ENCODE measurements at regions not wholly inside any gene's neighbourhood (a gene's known extent, or its start where the extent isn't known, plus 50 kb on each side); places are given as distances from the start of the nearest gene placed in this dataset.
A peak's percentile ranks its signal among the peaks of the same experiment; 100 is the strongest.

- CTCF ChIA-PET = no interaction called here
- no peak for ATAC-seq
- no peak for DNase-seq (ENCODE audit: low spot score)
- Mint-ChIP-seq H3K4me1 (no peaks in the 10 kb centered on the region), H3K27me3 (ENCODE audit: low read depth) (no peaks in the 10 kb centered on the region), H3K27ac (no peak overlapping the region), H3K36me3 (peaks cover 4% of the 10 kb centered on the region; the same call in 1 of the 2 replicates), H3K9me3 (peaks cover 4% of the 10 kb centered on the region), H3K4me3 (no peak overlapping the region)
- POLR2A ChIA-PET = no interaction called here
- TF ChIP-seq HMGA2 (CRISPR knock-in tag; IDR thresholded peaks at IDR 0.05) (peak; percentile 97), FOXJ3 (CRISPR knock-in tag; IDR thresholded peaks at IDR 0.05; ENCODE audit: borderline replicate concordance) (no peak)
These were observed 336.6 kb upstream of the TBC1D5 start for GRCh38 chr3:18079062-18079461.

GRCh38 chr3:18077128-18077840 lies 334.9 kb upstream of the TBC1D5 start:
- H3K36me3 Mint-ChIP-seq = no peaks in the 10 kb centered on the region
- no peak for DNase-seq (ENCODE audit: low spot score)
- POLR2A ChIA-PET = no interaction called here
- H3K9me3 Mint-ChIP-seq = no peaks in the 10 kb centered on the region
- TF ChIP-seq CTCF (IDR thresholded peaks at IDR 0.05) (no peak), ZNF232 (CRISPR knock-in tag; IDR thresholded peaks at IDR 0.05) (no peak), ARID4B (CRISPR knock-in tag; IDR thresholded peaks at IDR 0.05; ENCODE audit: borderline replicate concordance) (no peak), TCF7 (CRISPR knock-in tag; IDR thresholded peaks at IDR 0.05; ENCODE audit: low read depth) (no peak)
- H3K4me1 Mint-ChIP-seq = peaks cover 2% of the 10 kb centered on the region
- H3K27me3 Mint-ChIP-seq (ENCODE audit: low read depth) = no peaks in the 10 kb centered on the region
- no peak for ATAC-seq
- no peak overlapping the region for H3K4me3 Mint-ChIP-seq
- H3K27ac Mint-ChIP-seq = no peak overlapping the region; the same call in 1 of the 2 replicates
- CTCF ChIA-PET = no interaction called here

GRCh38 chr3:18076301-18076700 lies 333.9 kb upstream of the TBC1D5 start:
- Mint-ChIP-seq H3K27ac (peak overlapping the region; percentile 22; the same call in 1 of the 2 replicates), H3K27me3 (ENCODE audit: low read depth) (no peaks in the 10 kb centered on the region), H3K36me3 (no peaks in the 10 kb centered on the region), H3K4me1 (peaks cover 9% of the 10 kb centered on the region), H3K9me3 (no peaks in the 10 kb centered on the region), H3K4me3 (no peak overlapping the region)
- DNase-seq (ENCODE audit: low spot score) (no peak), ATAC-seq (no peak)
- POLR2A ChIA-PET = no interaction called here
- CTCF ChIA-PET = no interaction called here
- no peak for TF ChIP-seq JUN (CRISPR knock-in tag; IDR thresholded peaks at IDR 0.05)
- TF ChIP-seq E2F1 (CRISPR knock-in tag; IDR thresholded peaks at IDR 0.05) = no peak
- TF ChIP-seq FOXP4 (CRISPR knock-in tag; IDR thresholded peaks at IDR 0.05) = no peak
- TF ChIP-seq CREB1 (CRISPR knock-in tag; IDR thresholded peaks at IDR 0.05) = no peak
- TF ChIP-seq CTCF (IDR thresholded peaks at IDR 0.05) = no peak
- no peak for TF ChIP-seq CBFB (CRISPR knock-in tag; IDR thresholded peaks at IDR 0.05; ENCODE audit: low read depth)
- no peak for TF ChIP-seq ZNF232 (CRISPR knock-in tag; IDR thresholded peaks at IDR 0.05)
- no peak for TF ChIP-seq ATF2 (CRISPR knock-in tag; IDR thresholded peaks at IDR 0.05; ENCODE audit: borderline replicate concordance, low read depth)
- TF ChIP-seq CDX4 (CRISPR knock-in tag; IDR thresholded peaks at IDR 0.05; ENCODE audit: borderline replicate concordance) = no peak

Measured in WTC11 (cell line).